ENCODE measurements at regions not wholly inside any gene's neighbourhood (a gene's known extent, or its start where the extent isn't known, plus 50 kb on each side); places are given as distances from the start of the nearest gene placed in this dataset.

GRCh38 chr4:176425035-176425434 is 105.3 kb downstream of the SPCS3 start:
- CTCF ChIA-PET = no interaction called here
- no peak overlapping the region for H3K4me3 Mint-ChIP-seq
- H3K27ac Mint-ChIP-seq = no peak overlapping the region
- POLR2A ChIA-PET = no interaction called here
- no peaks in the 10 kb centered on the region for H3K4me1 Mint-ChIP-seq (ENCODE audit: low read depth)
- peaks cover 1% of the 10 kb centered on the region for H3K27me3 Mint-ChIP-seq
- no peaks in the 10 kb centered on the region for H3K9me3 Mint-ChIP-seq
- intact Hi-C loops (cut with micrococcal nuclease) = no loop called here
- H3K36me3 Mint-ChIP-seq = no peaks in the 10 kb centered on the region
- DNase-seq = no peak

- ChIA-PET CTCF (no interaction called here), POLR2A (no interaction called here)
- no peak for DNase-seq
- no peak overlapping the region for H3K4me3 Mint-ChIP-seq
- H3K27ac Mint-ChIP-seq = no peak overlapping the region
- H3K4me1 Mint-ChIP-seq (ENCODE audit: low read depth) = peaks cover 10% of the 10 kb centered on the region
- no peaks in the 10 kb centered on the region for H3K9me3 Mint-ChIP-seq
- no peaks in the 10 kb centered on the region for H3K27me3 Mint-ChIP-seq
- no peaks in the 10 kb centered on the region for H3K36me3 Mint-ChIP-seq
- intact Hi-C loops (cut with micrococcal nuclease) = no loop called here
These were observed 113.2 kb downstream of the SPCS3 start for GRCh38 chr4:176432811-176433540.

GRCh38 chr4:176433983-176434382 is 114.2 kb downstream of the SPCS3 start:
- DNase-seq = no peak
- Mint-ChIP-seq H3K27ac (no peak overlapping the region), H3K9me3 (no peaks in the 10 kb centered on the region), H3K4me1 (ENCODE audit: low read depth) (peaks cover 10% of the 10 kb centered on the region), H3K27me3 (no peaks in the 10 kb centered on the region), H3K36me3 (no peaks in the 10 kb centered on the region), H3K4me3 (no peak overlapping the region)
- intact Hi-C loops (cut with micrococcal nuclease) = no loop called here
- ChIA-PET CTCF (no interaction called here), POLR2A (no interaction called here)

- no peak overlapping the region for H3K27ac Mint-ChIP-seq
- no peaks in the 10 kb centered on the region for H3K27me3 Mint-ChIP-seq
- H3K4me1 Mint-ChIP-seq (ENCODE audit: low read depth) = peaks cover 10% of the 10 kb centered on the region
- POLR2A ChIA-PET = no interaction called here
- CTCF ChIA-PET = no interaction called here
- intact Hi-C loops (cut with micrococcal nuclease) = no loop called here
- no peak for DNase-seq
- no peaks in the 10 kb centered on the region for H3K9me3 Mint-ChIP-seq
- no peaks in the 10 kb centered on the region for H3K36me3 Mint-ChIP-seq
- no peak overlapping the region for H3K4me3 Mint-ChIP-seq
These were observed 116.1 kb downstream of the SPCS3 start for GRCh38 chr4:176435901-176436292.

- CTCF ChIA-PET = no interaction called here
- no peak overlapping the region for H3K27ac Mint-ChIP-seq
- no peaks in the 10 kb centered on the region for H3K36me3 Mint-ChIP-seq
These were observed 116.7 kb downstream of the SPCS3 start for GRCh38 chr4:176436293-176436973.

GRCh38 chr4:176437756-176438155 is 118.0 kb downstream of the SPCS3 start:
- POLR2A ChIA-PET = no interaction called here
- CTCF ChIA-PET = no interaction called here
- no peak overlapping the region for H3K4me3 Mint-ChIP-seq
- no peaks in the 10 kb centered on the region for H3K9me3 Mint-ChIP-seq
- no peak overlapping the region for H3K27ac Mint-ChIP-seq
- intact Hi-C loops (cut with micrococcal nuclease) = no loop called here
- H3K4me1 Mint-ChIP-seq (ENCODE audit: low read depth) = peaks cover 10% of the 10 kb centered on the region
- H3K27me3 Mint-ChIP-seq = no peaks in the 10 kb centered on the region
- no peaks in the 10 kb centered on the region for H3K36me3 Mint-ChIP-seq
- no peak for DNase-seq

More at GRCh38 chr4:176436293-176436973, 116.7 kb downstream of the SPCS3 start:
- no peak overlapping the region for H3K4me3 Mint-ChIP-seq
- POLR2A ChIA-PET = no interaction called here
- no peaks in the 10 kb centered on the region for H3K27me3 Mint-ChIP-seq
- peaks cover 10% of the 10 kb centered on the region for H3K4me1 Mint-ChIP-seq (ENCODE audit: low read depth)
- intact Hi-C loops (cut with micrococcal nuclease) = no loop called here
- no peaks in the 10 kb centered on the region for H3K9me3 Mint-ChIP-seq
- DNase-seq = no peak

- intact Hi-C loops (cut with micrococcal nuclease) = no loop called here
- ChIA-PET POLR2A (no interaction called here), CTCF (interaction anchor here (0.6 kb wide), 1 partner anchor 33 kb away, joined by 3 read pairs; no protein-coding TSS in a partner anchor)
- Mint-ChIP-seq H3K36me3 (no peaks in the 10 kb centered on the region), H3K9me3 (no peaks in the 10 kb centered on the region), H3K27ac (no peak overlapping the region), H3K4me3 (no peak overlapping the region), H3K4me1 (ENCODE audit: low read depth) (peaks cover 10% of the 10 kb centered on the region), H3K27me3 (no peaks in the 10 kb centered on the region)
- no peak for DNase-seq
These were observed 118.6 kb downstream of the SPCS3 start for GRCh38 chr4:176438401-176438800.

GRCh38 chr4:176439611-176440010 is 119.8 kb downstream of the SPCS3 start:
- no peak for DNase-seq
- H3K27ac Mint-ChIP-seq = no peak overlapping the region
- H3K36me3 Mint-ChIP-seq = no peaks in the 10 kb centered on the region
- H3K9me3 Mint-ChIP-seq = no peaks in the 10 kb centered on the region
- intact Hi-C loops (cut with micrococcal nuclease) = no loop called here
- POLR2A ChIA-PET = no interaction called here
- no peak overlapping the region for H3K4me3 Mint-ChIP-seq
- H3K4me1 Mint-ChIP-seq (ENCODE audit: low read depth) = peaks cover 10% of the 10 kb centered on the region
- CTCF ChIA-PET = no interaction called here
- H3K27me3 Mint-ChIP-seq = no peaks in the 10 kb centered on the region

- ChIA-PET CTCF (no interaction called here), POLR2A (no interaction called here)
- no peaks in the 10 kb centered on the region for H3K27me3 Mint-ChIP-seq
- H3K4me3 Mint-ChIP-seq = no peak overlapping the region
- no peak overlapping the region for H3K27ac Mint-ChIP-seq
- no peaks in the 10 kb centered on the region for H3K36me3 Mint-ChIP-seq
- H3K9me3 Mint-ChIP-seq = no peaks in the 10 kb centered on the region
- peaks cover 10% of the 10 kb centered on the region for H3K4me1 Mint-ChIP-seq (ENCODE audit: low read depth)
- intact Hi-C loops (cut with micrococcal nuclease) = no loop called here
- DNase-seq = no peak
These were observed 120.9 kb downstream of the SPCS3 start for GRCh38 chr4:176440698-176441097.

- intact Hi-C loops (cut with micrococcal nuclease) = no loop called here
- no peak overlapping the region for H3K4me3 Mint-ChIP-seq
- ChIA-PET POLR2A (no interaction called here), CTCF (no interaction called here)
- no peaks in the 10 kb centered on the region for H3K9me3 Mint-ChIP-seq
- peaks cover 4% of the 10 kb centered on the region for H3K4me1 Mint-ChIP-seq (ENCODE audit: low read depth)
- H3K36me3 Mint-ChIP-seq = no peaks in the 10 kb centered on the region
- no peak overlapping the region for H3K27ac Mint-ChIP-seq
- DNase-seq = no peak
- no peaks in the 10 kb centered on the region for H3K27me3 Mint-ChIP-seq
These were observed 121.8 kb downstream of the SPCS3 start for GRCh38 chr4:176441594-176441993.

GRCh38 chr4:176443117-176443516 is 123.4 kb downstream of the SPCS3 start:
- intact Hi-C loops (cut with micrococcal nuclease) = no loop called here
- ChIA-PET CTCF (interaction anchor here (0.6 kb wide), 1 partner anchor 68 kb away, joined by 3 read pairs; no protein-coding TSS in a partner anchor), POLR2A (no interaction called here)
- Mint-ChIP-seq H3K36me3 (no peaks in the 10 kb centered on the region), H3K4me3 (no peak overlapping the region), H3K27ac (no peak overlapping the region), H3K9me3 (no peaks in the 10 kb centered on the region), H3K27me3 (no peaks in the 10 kb centered on the region), H3K4me1 (ENCODE audit: low read depth) (no peaks in the 10 kb centered on the region)
- DNase-seq = no peak

GRCh38 chr4:176443646-176444409 is 124.1 kb downstream of the SPCS3 start:
- H3K27ac Mint-ChIP-seq = no peak overlapping the region
- no peaks in the 10 kb centered on the region for H3K36me3 Mint-ChIP-seq
- intact Hi-C loops (cut with micrococcal nuclease) = no loop called here
- no peaks in the 10 kb centered on the region for H3K27me3 Mint-ChIP-seq
- ChIA-PET CTCF (interaction anchor here (0.6 kb wide), 1 partner anchor 69 kb away, joined by 3 read pairs; no protein-coding TSS in a partner anchor), POLR2A (no interaction called here)
- no peaks in the 10 kb centered on the region for H3K9me3 Mint-ChIP-seq
- H3K4me1 Mint-ChIP-seq (ENCODE audit: low read depth) = no peaks in the 10 kb centered on the region
- no peak for DNase-seq
- H3K4me3 Mint-ChIP-seq = no peak overlapping the region

Data from activated CD4-positive, alpha-beta memory T cell treated with anti-CD3 and anti-CD28 coated beads for 36 hours (primary cell).